Esophagus muscularis mucosa (tissue), 4 donors: ENCODE measurements at regions not wholly inside any gene's neighbourhood (a gene's known extent, or its start where the extent isn't known, plus 50 kb on each side); places are given as distances from the start of the nearest gene placed in this dataset.
"Not testable (repeated sequence)": the region's sequence is repeated elsewhere in the genome, so short reads cannot be mapped to it uniquely, and the experiment has no call there.

Experiments
- CTCF ChIP-seq, 3 experiments: fragments of 200-600 bp in 2 of 3; fragments of 450-650 bp in 1 of 3; sonication (generic) in 2 of 3; IDR thresholded peaks; one replicate each; pipeline ENCODE4 v1.5.1; 2017 to 2019; ENCODE audit warnings: antibody characterized with exemption in 3 of 3, mild to moderate bottlenecking in 2 of 3, moderate library complexity in 1 of 3
- EP300 ChIP-seq: sonication (generic); formaldehyde crosslinking; IDR thresholded peaks from one replicate; pipeline ENCODE4 v1.6.1; 2017; ENCODE audit warnings: antibody characterized with exemption
- POLR2A ChIP-seq: fragments of 450-650 bp; IDR thresholded peaks from one replicate; pipeline ENCODE4 v1.6.1; 2017; ENCODE audit warnings: antibody characterized with exemption, moderate library complexity, mild to moderate bottlenecking, low read depth
- POLR2AphosphoS5 ChIP-seq, 2 donors: sonication (generic); formaldehyde crosslinking; IDR thresholded peaks; one replicate each; pipeline ENCODE4 v1.6.1; 2017; ENCODE audit warnings: antibody characterized with exemption in 2 of 2

GRCh38 chr1:145538118-145538882 is 69.5 kb upstream of the GPR89A start:
- not testable (repeated sequence) for TF ChIP-seq POLR2A; EP300; CTCF (IDR thresholded peaks at IDR 0.05); POLR2AphosphoS5 (IDR thresholded peaks at IDR 0.05)
